Femur (tissue), 1 donor: ENCODE measurements at regions not wholly inside any gene's neighbourhood (a gene's known extent, or its start where the extent isn't known, plus 50 kb on each side); places are given as distances from the start of the nearest gene placed in this dataset.
"Not testable (repeated sequence)": the region's sequence is repeated elsewhere in the genome, so short reads cannot be mapped to it uniquely, and the experiment has no call there.

Source experiments
- DNase-seq: peaks from one replicate; pipeline ENCODE4 v3.0.0-alpha.2; 2017

GRCh38 chr3:194025951-194026350, 110.0 kb upstream of the HES1 start:
- no peak for DNase-seq

DNA sequence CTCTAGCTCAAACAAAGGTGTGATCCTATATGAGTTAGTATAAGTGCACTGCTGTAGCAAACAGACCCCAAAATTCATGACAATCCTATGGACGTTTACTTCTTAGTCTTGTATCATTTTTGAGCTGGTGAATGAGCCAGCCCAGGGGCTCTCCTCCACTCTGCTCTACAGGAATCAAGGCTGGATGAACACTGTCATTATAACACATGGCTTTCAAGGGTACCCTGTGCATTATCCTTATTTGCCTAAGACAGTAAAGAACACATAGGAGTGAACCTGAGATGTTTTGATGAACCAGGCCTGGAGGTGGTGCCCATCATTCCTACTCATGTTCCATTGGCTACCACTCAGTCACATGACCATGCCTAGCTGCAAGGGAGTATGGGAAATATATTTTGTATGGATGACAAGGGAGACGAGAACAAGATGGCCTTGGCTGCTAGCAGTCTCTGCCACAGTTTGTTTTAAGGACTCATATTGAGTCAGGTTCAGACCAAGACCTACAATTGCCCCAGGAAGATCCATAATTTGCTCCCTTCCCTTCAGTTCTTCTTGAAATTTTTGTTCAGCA, 107.4 kb upstream of the HES1 start:
- DNase-seq = no peak

- no peak for DNase-seq
Measured at GRCh38 chr3:194029846-194030245, 106.1 kb upstream of the HES1 start.

GRCh38 chr3:194030372-194030771, 105.6 kb upstream of the HES1 start:
- DNase-seq = no peak

DNA sequence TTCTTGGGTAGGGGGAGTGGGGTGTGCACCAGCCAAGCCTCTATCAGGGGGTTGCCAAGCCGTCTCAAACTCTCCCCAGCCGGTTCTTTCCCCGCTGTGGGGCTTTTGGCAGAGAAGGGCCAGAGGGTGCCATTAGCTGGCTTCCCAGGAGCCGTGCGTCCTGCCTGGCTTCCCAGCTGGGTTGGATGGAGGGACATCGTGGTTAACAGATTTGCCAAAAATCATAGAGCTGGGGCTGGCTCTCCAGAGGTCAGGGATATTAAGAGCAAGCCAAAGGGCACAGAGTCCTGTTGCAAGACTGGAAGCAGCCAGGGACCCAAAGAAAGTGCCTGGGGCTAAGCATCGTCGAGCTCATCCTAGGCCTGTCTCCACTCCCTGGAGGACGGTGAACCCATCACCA, 104.6 kb upstream of the HES1 start:
- DNase-seq = no peak

- no peak for DNase-seq
Measured at GRCh38 chr3:194031867-194032635, 103.9 kb upstream of the HES1 start.

GRCh38 chr3:194032828-194033435, 103.0 kb upstream of the HES1 start:
- DNase-seq = no peak

DNA sequence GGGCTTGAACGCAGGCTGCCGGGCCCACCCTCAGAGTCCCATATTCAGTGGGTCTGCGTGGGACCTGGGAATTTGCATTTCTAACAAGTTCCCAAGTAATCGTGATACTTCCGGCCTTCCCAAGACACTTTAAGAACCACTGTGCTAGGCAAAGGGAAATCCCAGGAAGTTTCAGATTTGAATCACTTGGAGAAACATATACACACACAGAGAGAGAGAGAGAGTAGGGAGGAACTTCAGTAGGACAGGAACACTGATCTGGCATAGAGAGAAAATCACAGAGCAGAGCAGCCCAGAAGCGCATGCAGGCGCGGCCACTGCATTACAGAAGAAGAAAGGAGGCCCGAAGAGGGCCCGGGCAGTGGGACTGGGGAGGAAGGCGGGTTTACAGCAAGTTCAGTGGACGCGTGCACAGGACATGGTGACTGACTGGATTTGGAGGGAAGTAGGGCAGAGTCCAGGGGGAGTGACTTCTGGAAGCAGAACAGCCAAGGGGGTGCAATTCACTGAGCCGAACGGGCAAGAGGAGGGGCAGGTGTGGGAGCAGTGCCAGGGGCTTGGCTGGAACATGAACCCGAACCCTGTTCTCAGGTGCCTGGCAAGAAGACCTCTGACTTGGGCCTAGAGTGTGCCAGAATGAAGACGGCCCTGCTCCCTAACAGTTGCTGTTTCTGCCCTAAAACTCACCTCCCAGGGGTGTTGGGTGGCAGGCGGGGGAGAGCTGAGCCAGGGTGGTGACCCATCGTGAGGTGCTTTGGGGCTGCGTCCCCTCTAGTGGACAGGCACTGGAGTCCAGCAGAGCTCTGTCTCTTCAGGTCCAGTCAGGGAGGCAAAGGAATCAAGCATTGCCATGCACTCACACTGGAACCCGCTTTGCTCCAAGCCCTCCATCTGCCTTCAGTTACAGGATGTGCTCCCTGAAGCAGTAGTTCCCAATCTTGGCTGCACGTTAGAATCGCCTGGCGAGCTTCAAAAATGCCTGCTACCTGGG, 101.3 kb upstream of the HES1 start:
- no peak for DNase-seq

GRCh38 chr3:194035406-194036138, 100.4 kb upstream of the HES1 start:
- DNase-seq = no peak

DNA sequence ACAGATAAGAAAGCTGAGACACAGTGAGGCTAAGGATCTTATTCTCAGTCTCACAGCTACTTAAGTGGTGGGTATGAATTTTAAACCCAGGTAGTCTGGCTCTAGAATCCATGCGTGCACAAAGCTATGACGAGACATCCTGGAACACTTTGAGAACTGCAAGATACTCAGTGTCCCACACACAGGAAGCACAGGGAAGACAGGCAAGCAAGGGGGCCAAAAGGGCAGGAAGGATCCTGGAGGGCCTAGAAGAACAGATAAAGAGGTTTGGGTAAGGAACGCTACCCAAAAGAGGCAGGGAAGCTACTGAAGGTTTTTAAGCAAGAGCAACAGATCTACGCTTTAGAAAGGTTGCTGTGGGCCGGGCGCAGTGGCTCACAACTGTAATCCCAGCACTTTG, 99.1 kb upstream of the HES1 start:
- DNase-seq = no peak

DNA sequence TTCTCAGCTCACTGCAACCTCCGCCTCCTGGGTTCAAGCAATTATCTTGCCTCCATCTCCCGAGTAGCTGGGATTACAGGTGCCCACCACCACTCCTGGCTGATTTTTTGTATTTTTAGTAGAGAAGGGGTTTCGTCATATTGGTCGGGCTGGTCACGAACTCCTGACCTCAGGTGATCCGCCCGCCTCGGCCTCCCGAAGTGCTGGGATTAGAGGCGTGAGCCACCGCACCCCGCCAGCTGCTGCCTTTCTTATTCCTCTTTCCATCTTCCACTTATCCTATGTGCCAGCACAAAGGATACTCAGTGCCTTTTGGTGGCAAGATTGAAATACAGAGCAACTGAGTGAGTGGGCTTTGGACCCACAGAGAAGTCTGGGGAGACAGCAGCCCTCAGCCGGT, 97.6 kb upstream of the HES1 start:
- not testable (repeated sequence) for DNase-seq

DNA sequence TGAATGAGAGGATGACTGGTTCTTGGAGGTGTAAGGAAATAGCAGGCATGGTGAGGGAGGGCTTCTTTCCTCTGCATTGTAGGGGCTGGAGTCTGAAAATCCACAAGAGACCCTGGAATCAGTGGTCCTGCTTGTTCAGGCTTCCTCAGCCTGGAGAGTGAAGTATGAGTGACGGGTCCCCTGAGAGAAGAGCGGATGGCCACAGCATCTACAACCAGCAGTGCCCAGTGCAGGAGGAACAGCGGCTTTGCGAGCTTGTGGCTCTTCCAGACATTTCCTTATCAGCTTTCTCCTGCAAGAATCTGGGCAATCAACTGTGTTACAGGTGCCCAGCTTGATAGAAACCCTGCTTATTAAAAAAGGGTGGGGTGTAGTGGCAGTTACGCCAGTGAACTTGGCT, 97.0 kb upstream of the HES1 start:
- no peak for DNase-seq

- no peak for DNase-seq
Measured at GRCh38 chr3:194040516-194041273, 95.3 kb upstream of the HES1 start.

DNA sequence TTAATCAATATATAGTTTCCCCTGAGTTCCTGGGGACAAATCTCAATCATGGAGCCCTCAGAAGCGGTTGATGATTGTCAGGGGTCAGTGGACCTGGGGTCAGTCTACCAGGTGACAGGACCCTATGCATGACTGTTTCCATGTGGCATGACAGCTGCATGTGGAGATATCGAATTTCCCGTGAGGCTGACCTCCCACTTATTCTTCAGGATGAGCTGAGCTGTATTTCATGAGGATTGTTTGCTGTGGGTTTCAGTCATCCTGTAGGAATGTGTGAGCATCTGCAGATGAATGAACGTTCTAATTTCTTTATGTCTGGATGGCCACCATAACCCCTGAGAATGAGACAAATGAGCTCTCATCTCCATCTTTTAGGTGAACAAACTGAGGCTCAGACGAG, 93.0 kb upstream of the HES1 start:
- DNase-seq = no peak

DNA sequence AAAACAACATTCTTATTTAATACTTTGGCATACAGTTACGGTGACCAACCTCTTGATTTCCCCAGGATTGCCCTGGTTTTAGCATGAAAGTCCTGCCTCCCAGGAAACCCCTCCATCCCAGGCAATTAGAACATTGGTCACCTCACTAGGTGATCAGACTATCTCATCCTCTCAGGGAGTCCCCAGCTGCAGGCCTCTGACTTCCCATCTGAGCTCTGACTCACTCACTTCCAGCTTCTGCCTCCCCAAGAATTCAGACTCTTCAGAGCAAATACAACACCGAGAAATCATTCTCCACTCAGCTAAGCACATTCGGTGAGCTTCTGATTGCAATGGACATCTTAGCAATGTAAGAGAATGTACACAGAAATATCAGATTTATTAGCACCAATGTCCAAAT, 92.4 kb upstream of the HES1 start:
- no peak for DNase-seq

DNA sequence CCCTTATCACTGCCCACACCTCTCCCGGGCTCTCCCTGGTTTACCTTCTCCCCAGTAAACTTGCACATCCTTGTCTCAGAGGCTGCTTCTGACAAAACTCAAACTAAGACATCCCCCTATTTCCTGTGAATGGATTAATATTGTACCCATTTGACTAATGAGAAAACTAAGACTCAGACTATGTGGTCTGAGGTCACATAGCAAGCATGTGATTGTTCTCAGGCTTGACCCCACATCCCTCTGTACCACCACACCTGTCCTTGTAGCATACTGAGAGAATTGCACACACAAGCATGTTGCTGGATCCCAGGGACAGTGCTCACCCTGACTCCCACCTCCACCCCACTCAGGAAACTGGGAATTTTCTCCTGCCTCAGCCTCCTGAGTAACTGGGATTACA, 90.7 kb upstream of the HES1 start:
- DNase-seq = no peak

DNA sequence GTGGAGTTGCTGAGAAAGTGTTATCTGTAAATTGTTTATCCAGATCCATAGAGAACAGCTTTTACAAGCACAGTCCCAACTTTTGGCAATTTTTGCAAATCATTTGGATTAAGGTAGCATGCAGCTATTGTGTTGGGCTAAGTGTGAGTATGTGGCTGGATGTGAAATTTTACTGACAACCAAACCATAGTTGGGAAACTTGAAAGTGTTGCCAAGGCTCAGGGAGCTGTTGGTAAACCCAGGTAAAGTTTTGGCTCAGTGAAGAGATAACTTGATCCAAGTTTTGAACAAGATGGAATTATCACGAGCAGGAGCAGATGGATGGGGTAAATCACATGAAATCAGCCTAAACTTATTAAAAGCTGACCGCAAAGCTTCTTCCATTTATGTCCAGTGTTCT, 90.0 kb upstream of the HES1 start:
- DNase-seq = no peak

- DNase-seq = no peak
Measured at GRCh38 chr3:194046531-194046930, 89.4 kb upstream of the HES1 start.

- peak; percentile 88 for DNase-seq
Measured at GRCh38 chr3:194046995-194047645, 88.8 kb upstream of the HES1 start.

- no peak for DNase-seq
Measured at GRCh38 chr3:194049394-194049793, 86.6 kb upstream of the HES1 start.

DNA sequence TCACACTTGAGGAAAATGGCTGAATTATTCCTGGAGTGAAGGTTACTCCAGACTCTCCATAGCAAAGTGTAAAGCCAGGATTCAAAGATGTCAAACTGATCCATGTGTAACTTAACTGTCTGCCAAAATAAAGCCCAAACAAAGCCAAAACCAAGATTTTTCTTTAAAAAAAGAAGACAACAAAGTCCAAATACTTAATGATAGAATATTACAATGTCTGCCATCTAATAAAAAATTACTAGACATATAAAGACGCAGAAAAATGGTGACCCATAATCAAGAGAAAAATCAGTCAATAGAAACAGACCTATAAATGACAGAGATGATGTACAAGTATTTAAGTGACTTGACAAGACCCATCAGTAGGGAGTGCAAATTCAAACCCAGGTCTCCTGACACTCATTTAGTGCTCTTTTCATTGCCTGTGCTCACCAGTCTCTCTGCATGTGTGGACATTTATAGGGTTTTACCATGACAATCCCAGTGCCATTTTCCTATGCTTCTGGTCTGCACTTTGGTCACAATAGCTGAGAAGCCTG, 85.1 kb upstream of the HES1 start:
- DNase-seq = no peak
